Tibial nerve (tissue), 4 donors: ENCODE measurements at regions not wholly inside any gene's neighbourhood (a gene's known extent, or its start where the extent isn't known, plus 50 kb on each side); places are given as distances from the start of the nearest gene placed in this dataset.

ENCODE experiments used
- EP300 ChIP-seq, 2 donors: sonication (generic); formaldehyde crosslinking; IDR thresholded peaks; one replicate each; pipeline ENCODE4 v1.6.1; 2017; ENCODE audit warnings: antibody characterized with exemption in 2 of 2, mild to moderate bottlenecking in 1 of 2
- POLR2A ChIP-seq, 2 donors: fragments of 450-650 bp; IDR thresholded peaks; one replicate each; pipeline ENCODE4 v1.6.1; 2017; ENCODE audit warnings: antibody characterized with exemption in 2 of 2, mild to moderate bottlenecking in 2 of 2, moderate library complexity in 2 of 2
- TF ChIP-seq, protein P1 (sequence below), 5 experiments: fragments of 200-600 bp in 3 of 5; fragments of 450-650 bp in 2 of 5; sonication (generic) in 3 of 5; IDR thresholded peaks; one replicate each; pipeline ENCODE4 v1.5.1; 2016 to 2019; ENCODE audit warnings: antibody characterized with exemption in 5 of 5, mild to moderate bottlenecking in 3 of 5, moderate library complexity in 2 of 5

DNA sequence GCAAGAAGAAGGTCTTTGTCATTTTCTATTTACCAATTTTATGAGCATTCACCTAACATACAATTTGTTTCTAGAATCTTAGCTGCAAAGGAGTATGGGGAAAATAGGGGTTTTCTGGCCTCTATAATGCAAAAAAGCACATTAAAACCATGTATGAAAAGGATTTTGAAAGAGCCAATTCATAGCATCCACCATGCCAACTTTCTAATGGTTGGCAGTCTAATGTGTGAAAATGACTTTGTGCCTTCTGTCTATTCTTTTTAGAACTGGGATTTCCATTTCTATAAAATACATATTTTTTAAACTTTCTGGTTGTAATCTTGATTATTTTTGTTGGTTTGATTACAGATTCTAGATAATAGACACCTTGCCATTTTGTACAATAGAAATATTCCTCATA, 333.7 kb upstream of the CNTN6 start:
- TF ChIP-seq, protein P1, sequence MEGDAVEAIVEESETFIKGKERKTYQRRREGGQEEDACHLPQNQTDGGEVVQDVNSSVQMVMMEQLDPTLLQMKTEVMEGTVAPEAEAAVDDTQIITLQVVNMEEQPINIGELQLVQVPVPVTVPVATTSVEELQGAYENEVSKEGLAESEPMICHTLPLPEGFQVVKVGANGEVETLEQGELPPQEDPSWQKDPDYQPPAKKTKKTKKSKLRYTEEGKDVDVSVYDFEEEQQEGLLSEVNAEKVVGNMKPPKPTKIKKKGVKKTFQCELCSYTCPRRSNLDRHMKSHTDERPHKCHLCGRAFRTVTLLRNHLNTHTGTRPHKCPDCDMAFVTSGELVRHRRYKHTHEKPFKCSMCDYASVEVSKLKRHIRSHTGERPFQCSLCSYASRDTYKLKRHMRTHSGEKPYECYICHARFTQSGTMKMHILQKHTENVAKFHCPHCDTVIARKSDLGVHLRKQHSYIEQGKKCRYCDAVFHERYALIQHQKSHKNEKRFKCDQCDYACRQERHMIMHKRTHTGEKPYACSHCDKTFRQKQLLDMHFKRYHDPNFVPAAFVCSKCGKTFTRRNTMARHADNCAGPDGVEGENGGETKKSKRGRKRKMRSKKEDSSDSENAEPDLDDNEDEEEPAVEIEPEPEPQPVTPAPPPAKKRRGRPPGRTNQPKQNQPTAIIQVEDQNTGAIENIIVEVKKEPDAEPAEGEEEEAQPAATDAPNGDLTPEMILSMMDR (IDR thresholded peaks at IDR 0.05), result no peak
- TF ChIP-seq POLR2A (IDR thresholded peaks at IDR 0.05) (no peak), EP300 (IDR thresholded peaks at IDR 0.05) (no peak)
